ENCODE measurements at regions not wholly inside any gene's neighbourhood (a gene's known extent, or its start where the extent isn't known, plus 50 kb on each side); places are given as distances from the start of the nearest gene placed in this dataset.

- no peak overlapping the region for H3K4me3 ChIP-seq (ENCODE audit: low read depth, low read length)
- TF ChIP-seq, protein P1, sequence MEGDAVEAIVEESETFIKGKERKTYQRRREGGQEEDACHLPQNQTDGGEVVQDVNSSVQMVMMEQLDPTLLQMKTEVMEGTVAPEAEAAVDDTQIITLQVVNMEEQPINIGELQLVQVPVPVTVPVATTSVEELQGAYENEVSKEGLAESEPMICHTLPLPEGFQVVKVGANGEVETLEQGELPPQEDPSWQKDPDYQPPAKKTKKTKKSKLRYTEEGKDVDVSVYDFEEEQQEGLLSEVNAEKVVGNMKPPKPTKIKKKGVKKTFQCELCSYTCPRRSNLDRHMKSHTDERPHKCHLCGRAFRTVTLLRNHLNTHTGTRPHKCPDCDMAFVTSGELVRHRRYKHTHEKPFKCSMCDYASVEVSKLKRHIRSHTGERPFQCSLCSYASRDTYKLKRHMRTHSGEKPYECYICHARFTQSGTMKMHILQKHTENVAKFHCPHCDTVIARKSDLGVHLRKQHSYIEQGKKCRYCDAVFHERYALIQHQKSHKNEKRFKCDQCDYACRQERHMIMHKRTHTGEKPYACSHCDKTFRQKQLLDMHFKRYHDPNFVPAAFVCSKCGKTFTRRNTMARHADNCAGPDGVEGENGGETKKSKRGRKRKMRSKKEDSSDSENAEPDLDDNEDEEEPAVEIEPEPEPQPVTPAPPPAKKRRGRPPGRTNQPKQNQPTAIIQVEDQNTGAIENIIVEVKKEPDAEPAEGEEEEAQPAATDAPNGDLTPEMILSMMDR (IDR thresholded peaks at IDR 0.05; ENCODE audit: low read depth, low read length) = no peak
Observed at GRCh38 chr10:59073456-59074053, 102.9 kb upstream of the PHYHIPL start.

- H3K4me3 ChIP-seq (ENCODE audit: low read depth, low read length) = no peak overlapping the region
- TF ChIP-seq, protein P1 (IDR thresholded peaks at IDR 0.05; ENCODE audit: low read depth, low read length) = no peak
Observed at GRCh38 chr10:59075576-59075975, 100.9 kb upstream of the PHYHIPL start.

GRCh38 chr10:59077855-59078254 is 98.6 kb upstream of the PHYHIPL start:
- TF ChIP-seq, protein P1 (IDR thresholded peaks at IDR 0.05; ENCODE audit: low read depth, low read length) = no peak
- no peak overlapping the region for H3K4me3 ChIP-seq (ENCODE audit: low read depth, low read length)

DNA sequence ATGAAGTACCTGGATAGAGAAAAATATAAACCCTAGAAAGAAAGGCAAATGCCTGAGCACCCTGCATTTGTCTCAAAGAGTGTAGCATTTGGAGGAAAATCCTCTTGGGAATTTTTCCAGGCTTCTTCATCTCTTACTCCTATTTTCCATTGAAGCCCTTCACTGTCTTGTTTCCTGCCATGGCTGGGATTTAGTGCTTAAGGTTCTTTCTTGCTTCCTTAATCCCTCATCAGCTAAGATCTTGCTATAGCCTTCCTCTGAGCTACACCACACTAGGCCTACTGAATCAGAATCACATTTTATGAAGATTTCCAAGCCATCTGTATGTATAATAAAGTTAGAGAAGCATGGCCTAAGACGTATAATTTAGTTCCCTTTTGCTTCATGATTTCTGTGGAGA is 97.5 kb upstream of the PHYHIPL start:
- no peak overlapping the region for H3K4me3 ChIP-seq (ENCODE audit: low read depth, low read length)
- TF ChIP-seq, protein P1 (IDR thresholded peaks at IDR 0.05; ENCODE audit: low read depth, low read length) = no peak

GRCh38 chr10:59079386-59080226 is 96.8 kb upstream of the PHYHIPL start:
- H3K4me3 ChIP-seq (ENCODE audit: low read depth, low read length) = no peak overlapping the region
- TF ChIP-seq, protein P1 (IDR thresholded peaks at IDR 0.05; ENCODE audit: low read depth, low read length) = no peak

GRCh38 chr10:59082249-59082648 is 94.2 kb upstream of the PHYHIPL start:
- H3K4me3 ChIP-seq (ENCODE audit: low read depth, low read length) = no peak overlapping the region
- TF ChIP-seq, protein P1 (IDR thresholded peaks at IDR 0.05; ENCODE audit: low read depth, low read length) = no peak

DNA sequence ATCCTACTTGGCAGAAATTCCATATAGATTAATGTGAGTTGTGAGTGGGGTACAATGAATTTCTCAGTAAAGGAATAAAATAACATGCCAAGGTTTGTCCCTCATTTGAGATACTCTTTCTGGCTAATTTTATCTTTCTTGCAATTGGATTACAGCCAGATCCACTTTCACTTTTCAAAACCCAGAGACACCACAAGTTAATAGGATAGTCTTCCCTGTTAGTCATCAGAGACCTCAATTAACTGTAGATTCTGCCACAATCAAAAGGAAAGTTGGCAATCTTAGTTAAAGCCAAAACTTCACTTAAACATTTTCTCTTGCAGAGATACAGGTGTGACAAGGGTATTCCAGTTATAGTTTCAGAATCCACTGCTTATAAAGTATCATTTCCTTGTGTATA is 91.4 kb upstream of the PHYHIPL start:
- TF ChIP-seq, protein P1 (IDR thresholded peaks at IDR 0.05; ENCODE audit: low read depth, low read length) = no peak
- no peak overlapping the region for H3K4me3 ChIP-seq (ENCODE audit: low read depth, low read length)

Data from WI38 (cell line).